H1 (cell line): ENCODE measurements at regions not wholly inside any gene's neighbourhood (a gene's known extent, or its start where the extent isn't known, plus 50 kb on each side); places are given as distances from the start of the nearest gene placed in this dataset.

Experiments
- E2F6 ChIP-seq: IDR thresholded peaks from 2 replicates; pipeline ENCODE4 v1.6.1; 2012; ENCODE audit warnings: inconsistent platforms
- FOSL1 ChIP-seq: IDR thresholded peaks from 2 replicates; pipeline ENCODE4 v1.6.1; 2011; ENCODE audit warnings: mild to moderate bottlenecking, low read depth, low read length, moderate library complexity; ENCODE audit not compliant: insufficient read depth
- GTF2F1 ChIP-seq: IDR thresholded peaks from 2 replicates; pipeline ENCODE4 v1.6.1; 2012; ENCODE audit warnings: low read depth, low read length, improper control_type of control experiment, borderline replicate concordance
- HDAC6 ChIP-seq: IDR thresholded peaks from one replicate; pipeline ENCODE4 v1.7.1; 2012; ENCODE audit warnings: low read depth, mild to moderate bottlenecking, inconsistent platforms, low read length, moderate library complexity
- KDM4A ChIP-seq: IDR thresholded peaks from one replicate; pipeline ENCODE4 v1.7.1; 2012; ENCODE audit warnings: low read depth, mild to moderate bottlenecking, moderate library complexity, low read length, inconsistent platforms; ENCODE audit not compliant: severe bottlenecking
- PHF8 ChIP-seq: fragments of 200-600 bp; sonication (generic); conservative IDR thresholded peaks from 2 replicates; pipeline ENCODE4 v1.7.1; 2012; ENCODE audit warnings: low read depth, mild to moderate bottlenecking, inconsistent platforms, low read length, moderate library complexity
- POLR2AphosphoS5 ChIP-seq: IDR thresholded peaks from 2 replicates; pipeline ENCODE4 v1.6.1; 2011; ENCODE audit warnings: low read depth, low read length
- RFX5 ChIP-seq: IDR thresholded peaks from 2 replicates; pipeline ENCODE4 v1.6.1; 2011; ENCODE audit warnings: low read depth, low read length, improper control_type of control experiment, borderline replicate concordance
- TF ChIP-seq, protein P1 (sequence below): fragments of 300-600 bp; sonication (generic); IDR thresholded peaks from 2 replicates; pipeline ENCODE4 v1.7.1; 2012; ENCODE audit warnings: low read length, moderate library complexity, mild to moderate bottlenecking, inconsistent platforms; ENCODE audit not compliant: insufficient replicate concordance
- TF ChIP-seq, protein P2 (sequence below): IDR thresholded peaks from 2 replicates; pipeline ENCODE4 v1.6.1; 2012; ENCODE audit warnings: low read length, inconsistent platforms

GRCh38 chr14:47978871-47979270, 303.5 kb upstream of the MDGA2 start (continued):
- TF ChIP-seq, protein P1, sequence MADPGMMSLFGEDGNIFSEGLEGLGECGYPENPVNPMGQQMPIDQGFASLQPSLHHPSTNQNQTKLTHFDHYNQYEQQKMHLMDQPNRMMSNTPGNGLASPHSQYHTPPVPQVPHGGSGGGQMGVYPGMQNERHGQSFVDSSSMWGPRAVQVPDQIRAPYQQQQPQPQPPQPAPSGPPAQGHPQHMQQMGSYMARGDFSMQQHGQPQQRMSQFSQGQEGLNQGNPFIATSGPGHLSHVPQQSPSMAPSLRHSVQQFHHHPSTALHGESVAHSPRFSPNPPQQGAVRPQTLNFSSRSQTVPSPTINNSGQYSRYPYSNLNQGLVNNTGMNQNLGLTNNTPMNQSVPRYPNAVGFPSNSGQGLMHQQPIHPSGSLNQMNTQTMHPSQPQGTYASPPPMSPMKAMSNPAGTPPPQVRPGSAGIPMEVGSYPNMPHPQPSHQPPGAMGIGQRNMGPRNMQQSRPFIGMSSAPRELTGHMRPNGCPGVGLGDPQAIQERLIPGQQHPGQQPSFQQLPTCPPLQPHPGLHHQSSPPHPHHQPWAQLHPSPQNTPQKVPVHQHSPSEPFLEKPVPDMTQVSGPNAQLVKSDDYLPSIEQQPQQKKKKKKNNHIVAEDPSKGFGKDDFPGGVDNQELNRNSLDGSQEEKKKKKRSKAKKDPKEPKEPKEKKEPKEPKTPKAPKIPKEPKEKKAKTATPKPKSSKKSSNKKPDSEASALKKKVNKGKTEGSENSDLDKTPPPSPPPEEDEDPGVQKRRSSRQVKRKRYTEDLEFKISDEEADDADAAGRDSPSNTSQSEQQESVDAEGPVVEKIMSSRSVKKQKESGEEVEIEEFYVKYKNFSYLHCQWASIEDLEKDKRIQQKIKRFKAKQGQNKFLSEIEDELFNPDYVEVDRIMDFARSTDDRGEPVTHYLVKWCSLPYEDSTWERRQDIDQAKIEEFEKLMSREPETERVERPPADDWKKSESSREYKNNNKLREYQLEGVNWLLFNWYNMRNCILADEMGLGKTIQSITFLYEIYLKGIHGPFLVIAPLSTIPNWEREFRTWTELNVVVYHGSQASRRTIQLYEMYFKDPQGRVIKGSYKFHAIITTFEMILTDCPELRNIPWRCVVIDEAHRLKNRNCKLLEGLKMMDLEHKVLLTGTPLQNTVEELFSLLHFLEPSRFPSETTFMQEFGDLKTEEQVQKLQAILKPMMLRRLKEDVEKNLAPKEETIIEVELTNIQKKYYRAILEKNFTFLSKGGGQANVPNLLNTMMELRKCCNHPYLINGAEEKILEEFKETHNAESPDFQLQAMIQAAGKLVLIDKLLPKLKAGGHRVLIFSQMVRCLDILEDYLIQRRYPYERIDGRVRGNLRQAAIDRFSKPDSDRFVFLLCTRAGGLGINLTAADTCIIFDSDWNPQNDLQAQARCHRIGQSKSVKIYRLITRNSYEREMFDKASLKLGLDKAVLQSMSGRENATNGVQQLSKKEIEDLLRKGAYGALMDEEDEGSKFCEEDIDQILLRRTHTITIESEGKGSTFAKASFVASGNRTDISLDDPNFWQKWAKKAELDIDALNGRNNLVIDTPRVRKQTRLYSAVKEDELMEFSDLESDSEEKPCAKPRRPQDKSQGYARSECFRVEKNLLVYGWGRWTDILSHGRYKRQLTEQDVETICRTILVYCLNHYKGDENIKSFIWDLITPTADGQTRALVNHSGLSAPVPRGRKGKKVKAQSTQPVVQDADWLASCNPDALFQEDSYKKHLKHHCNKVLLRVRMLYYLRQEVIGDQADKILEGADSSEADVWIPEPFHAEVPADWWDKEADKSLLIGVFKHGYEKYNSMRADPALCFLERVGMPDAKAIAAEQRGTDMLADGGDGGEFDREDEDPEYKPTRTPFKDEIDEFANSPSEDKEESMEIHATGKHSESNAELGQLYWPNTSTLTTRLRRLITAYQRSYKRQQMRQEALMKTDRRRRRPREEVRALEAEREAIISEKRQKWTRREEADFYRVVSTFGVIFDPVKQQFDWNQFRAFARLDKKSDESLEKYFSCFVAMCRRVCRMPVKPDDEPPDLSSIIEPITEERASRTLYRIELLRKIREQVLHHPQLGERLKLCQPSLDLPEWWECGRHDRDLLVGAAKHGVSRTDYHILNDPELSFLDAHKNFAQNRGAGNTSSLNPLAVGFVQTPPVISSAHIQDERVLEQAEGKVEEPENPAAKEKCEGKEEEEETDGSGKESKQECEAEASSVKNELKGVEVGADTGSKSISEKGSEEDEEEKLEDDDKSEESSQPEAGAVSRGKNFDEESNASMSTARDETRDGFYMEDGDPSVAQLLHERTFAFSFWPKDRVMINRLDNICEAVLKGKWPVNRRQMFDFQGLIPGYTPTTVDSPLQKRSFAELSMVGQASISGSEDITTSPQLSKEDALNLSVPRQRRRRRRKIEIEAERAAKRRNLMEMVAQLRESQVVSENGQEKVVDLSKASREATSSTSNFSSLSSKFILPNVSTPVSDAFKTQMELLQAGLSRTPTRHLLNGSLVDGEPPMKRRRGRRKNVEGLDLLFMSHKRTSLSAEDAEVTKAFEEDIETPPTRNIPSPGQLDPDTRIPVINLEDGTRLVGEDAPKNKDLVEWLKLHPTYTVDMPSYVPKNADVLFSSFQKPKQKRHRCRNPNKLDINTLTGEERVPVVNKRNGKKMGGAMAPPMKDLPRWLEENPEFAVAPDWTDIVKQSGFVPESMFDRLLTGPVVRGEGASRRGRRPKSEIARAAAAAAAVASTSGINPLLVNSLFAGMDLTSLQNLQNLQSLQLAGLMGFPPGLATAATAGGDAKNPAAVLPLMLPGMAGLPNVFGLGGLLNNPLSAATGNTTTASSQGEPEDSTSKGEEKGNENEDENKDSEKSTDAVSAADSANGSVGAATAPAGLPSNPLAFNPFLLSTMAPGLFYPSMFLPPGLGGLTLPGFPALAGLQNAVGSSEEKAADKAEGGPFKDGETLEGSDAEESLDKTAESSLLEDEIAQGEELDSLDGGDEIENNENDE: no peak
- TF ChIP-seq POLR2AphosphoS5: no peak
- TF ChIP-seq E2F6: no peak
- TF ChIP-seq FOSL1: no peak
- no peak for TF ChIP-seq RFX5
- TF ChIP-seq GTF2F1: no peak
- no peak for TF ChIP-seq PHF8
- TF ChIP-seq, protein P2, sequence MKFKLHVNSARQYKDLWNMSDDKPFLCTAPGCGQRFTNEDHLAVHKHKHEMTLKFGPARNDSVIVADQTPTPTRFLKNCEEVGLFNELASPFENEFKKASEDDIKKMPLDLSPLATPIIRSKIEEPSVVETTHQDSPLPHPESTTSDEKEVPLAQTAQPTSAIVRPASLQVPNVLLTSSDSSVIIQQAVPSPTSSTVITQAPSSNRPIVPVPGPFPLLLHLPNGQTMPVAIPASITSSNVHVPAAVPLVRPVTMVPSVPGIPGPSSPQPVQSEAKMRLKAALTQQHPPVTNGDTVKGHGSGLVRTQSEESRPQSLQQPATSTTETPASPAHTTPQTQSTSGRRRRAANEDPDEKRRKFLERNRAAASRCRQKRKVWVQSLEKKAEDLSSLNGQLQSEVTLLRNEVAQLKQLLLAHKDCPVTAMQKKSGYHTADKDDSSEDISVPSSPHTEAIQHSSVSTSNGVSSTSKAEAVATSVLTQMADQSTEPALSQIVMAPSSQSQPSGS: no peak
- no peak for TF ChIP-seq HDAC6
- no peak for TF ChIP-seq KDM4A
